GM21515 (cell line): ENCODE measurements at regions not wholly inside any gene's neighbourhood (a gene's known extent, or its start where the extent isn't known, plus 50 kb on each side); places are given as distances from the start of the nearest gene placed in this dataset.
"Not testable (repeated sequence)": the region's sequence is repeated elsewhere in the genome, so short reads cannot be mapped to it uniquely, and the experiment has no call there.

Experiments
- ATAC-seq: cut with Tn5 transposase; IDR thresholded peaks from one replicate; pipeline ENCODE4 v1.9.1; 2021; ENCODE audit not compliant: unreplicated experiment

DNA sequence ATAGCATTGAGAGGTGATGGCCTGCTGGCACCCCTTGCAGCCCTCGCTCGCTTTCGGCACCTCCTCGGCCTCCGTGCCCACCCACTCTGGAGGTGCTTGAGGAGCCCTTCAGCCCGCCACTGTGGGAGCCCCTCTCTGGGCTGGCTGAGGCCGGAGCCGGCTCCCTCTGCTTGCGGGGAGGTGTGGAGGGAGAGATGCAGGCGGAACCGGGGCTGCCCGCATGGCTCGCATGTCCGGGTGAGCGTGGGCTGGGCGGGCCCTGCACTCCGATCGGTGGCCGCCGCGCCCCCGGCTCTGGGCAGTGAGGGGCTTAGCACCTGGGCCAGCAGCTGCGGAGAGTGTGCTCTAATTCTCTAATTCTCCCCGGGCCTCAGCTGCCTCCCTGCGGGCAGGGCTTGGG, 101.1 kb downstream of the KIF4B start:
- no peak for ATAC-seq

DNA sequence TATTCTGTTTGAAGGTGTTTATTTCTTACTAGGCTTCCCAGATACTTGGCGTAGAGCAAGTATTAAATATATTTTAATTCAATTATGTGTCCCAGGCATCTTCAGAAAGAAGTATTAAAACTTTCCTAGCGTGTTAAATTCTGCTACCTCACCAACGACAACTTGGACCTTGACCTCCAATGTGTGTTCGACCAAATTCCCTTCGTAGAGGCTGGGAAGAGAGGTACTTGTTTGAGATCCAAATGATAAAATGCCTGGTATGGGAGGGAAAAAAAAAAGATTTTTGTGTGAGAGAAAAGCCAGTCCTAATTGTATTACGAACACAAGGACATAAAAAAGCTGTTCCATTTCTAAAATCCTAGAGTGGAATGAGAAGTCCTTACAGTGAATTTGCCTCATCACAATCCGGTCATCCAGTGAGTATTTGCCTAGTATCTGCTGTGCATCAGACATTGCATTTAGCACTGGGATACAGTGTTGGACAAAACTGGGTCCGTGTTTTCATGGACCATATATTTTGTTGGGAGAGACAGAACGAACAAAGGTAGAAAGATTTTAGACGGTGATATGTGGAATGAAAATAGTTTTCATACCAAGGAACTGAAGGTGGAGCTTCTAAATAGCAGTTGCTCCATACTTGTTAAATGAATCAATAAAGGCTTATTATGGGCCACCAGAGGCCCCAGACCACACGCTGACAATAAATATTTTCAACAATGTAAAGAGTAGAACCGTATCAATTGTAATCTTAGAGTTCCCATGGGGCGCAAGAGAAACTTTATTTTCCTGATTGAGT, 103.1 kb downstream of the KIF4B start:
- ATAC-seq = no peak

GRCh38 chr5:155125551-155126095, 112.1 kb downstream of the KIF4B start:
- no peak for ATAC-seq

- no peak for ATAC-seq
Observed at GRCh38 chr5:155126573-155126972, 113.0 kb downstream of the KIF4B start.

DNA sequence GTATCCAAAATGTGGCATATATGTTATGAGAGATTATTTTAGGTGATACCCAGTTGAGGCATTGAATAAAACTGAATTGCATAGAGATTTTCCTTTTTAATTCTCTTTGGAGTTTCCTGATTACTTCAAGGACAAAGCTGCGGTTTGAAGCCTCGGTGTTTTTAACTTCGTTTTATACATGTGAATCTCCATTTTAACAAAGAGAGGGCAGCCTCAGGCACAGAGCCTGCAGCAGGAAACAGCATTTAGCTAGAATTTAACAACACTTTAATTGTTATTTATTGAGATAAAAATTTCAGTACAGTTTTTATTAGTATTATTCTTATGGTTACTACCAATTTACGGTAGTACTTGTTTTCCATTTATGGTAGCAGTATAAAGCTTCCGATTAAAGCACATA, 114.0 kb downstream of the KIF4B start:
- no peak for ATAC-seq

DNA sequence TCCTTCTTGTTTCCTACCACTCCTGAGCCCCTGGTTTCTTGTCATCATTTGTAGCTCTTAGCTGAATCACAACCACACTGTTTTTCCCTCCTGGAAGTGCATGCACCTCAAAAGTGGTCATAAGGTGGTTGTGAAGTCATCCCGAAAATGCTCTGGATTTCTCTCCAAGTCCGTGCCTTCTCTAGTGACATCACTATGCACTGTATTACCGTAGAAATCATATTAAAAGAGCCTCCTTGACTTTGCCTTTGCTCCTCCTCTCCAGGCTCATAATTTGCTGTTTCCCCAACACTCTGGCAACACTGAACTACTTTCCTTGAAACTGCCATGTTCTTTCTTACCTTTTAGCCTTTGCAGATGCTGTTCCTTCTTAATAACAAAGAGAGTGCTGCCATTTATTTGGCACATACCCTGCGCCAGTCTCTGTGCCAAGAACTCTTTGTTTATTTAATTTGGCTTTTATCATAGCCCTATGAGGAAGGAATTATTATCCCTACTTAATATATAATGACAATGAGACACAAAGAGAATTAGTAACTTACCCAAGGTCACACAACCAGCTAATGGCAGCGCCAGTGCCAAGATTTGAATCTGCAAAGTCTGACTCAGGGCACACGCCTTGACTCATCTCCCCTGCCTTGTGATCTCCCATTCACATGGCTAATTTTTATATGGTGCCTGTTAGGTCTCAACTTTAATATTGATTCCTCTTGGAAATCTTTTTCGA, 115.4 kb downstream of the KIF4B start:
- ATAC-seq = no peak

- ATAC-seq = no peak
Observed at GRCh38 chr5:155129513-155129880, 115.9 kb downstream of the KIF4B start.

- no peak for ATAC-seq
Observed at GRCh38 chr5:155134130-155134529, 120.6 kb downstream of the KIF4B start.

DNA sequence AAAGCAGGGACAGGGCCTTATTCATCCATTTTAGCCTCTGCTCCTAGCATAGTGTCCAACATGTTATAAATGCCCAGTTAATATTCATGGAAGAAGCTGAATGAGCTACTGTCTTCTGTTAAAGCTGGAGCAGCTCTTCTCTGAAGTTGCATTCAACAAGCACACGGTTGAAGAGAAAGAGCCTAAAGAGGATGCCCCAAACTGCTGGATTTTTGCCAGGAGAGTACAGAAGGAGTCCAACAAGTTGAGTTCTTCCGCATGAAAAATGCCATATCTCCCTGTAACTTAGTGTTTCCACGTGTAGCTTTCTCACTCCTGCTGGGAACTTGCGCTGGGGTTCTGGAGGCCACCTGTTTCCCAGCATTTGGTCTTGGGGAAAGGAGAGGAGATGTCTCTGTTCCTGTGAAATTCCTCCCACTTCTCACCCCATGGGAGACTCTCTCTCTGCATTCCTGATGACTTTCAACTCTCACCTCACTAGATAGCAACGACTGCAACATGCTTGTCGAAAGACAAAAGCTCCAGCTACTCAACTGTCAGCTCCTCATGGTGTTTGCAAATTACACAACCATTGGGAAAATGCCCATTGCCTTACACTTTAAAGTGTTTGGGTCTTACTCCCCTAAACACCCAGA, 122.8 kb downstream of the KIF4B start:
- no peak for ATAC-seq

- no peak for ATAC-seq
Observed at GRCh38 chr5:155137683-155138082, 124.1 kb downstream of the KIF4B start.

DNA sequence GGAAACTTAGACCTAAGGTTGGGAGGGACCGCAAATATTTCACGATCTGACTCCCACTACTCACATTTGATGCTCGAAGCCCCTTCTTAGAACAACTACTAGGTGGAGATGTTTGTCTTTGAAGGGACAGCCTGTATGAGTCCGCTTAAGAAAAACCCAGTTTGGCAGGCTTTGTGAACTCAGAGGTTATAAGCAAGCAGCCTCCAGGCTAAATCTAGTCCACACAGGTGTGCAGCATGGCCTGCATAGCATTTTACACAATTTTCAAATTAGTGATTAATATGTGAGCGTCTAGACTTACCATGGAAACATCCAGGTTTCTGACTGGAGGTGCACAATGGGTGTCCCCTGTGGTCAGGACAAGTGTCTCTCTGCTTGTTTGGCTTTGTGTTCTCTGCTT, 127.1 kb downstream of the KIF4B start:
- ATAC-seq = no peak

GRCh38 chr5:155144956-155145355, 131.4 kb downstream of the KIF4B start:
- ATAC-seq = no peak

GRCh38 chr5:155147222-155147621, 133.7 kb downstream of the KIF4B start:
- ATAC-seq = no peak

- no peak for ATAC-seq
Observed at GRCh38 chr5:155148694-155149093, 135.1 kb downstream of the KIF4B start.

DNA sequence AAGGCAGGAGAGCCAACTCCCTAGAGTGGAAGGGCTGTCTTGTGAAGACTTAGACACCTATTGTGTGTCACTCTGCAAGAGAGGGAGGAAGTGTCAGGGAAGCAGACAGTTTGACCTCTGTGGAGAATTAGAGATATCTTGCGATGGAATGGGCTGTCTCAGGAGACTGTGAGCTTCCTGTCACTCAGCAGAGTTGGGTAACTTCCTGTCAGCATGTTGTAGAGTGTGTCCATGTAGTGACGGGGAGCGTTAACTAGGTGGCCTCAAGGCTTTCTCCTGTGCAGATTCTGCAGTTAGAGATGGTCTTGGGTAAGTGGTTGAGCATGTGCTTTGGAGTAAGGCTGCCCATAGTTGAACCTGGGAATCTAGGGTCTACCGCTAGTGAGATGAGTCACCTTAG, 136.5 kb downstream of the KIF4B start:
- no peak for ATAC-seq

- ATAC-seq = no peak
Observed at GRCh38 chr5:155154973-155155372, 141.4 kb downstream of the KIF4B start.

GRCh38 chr5:155163084-155163483, 149.5 kb downstream of the KIF4B start:
- ATAC-seq = not testable (repeated sequence)

DNA sequence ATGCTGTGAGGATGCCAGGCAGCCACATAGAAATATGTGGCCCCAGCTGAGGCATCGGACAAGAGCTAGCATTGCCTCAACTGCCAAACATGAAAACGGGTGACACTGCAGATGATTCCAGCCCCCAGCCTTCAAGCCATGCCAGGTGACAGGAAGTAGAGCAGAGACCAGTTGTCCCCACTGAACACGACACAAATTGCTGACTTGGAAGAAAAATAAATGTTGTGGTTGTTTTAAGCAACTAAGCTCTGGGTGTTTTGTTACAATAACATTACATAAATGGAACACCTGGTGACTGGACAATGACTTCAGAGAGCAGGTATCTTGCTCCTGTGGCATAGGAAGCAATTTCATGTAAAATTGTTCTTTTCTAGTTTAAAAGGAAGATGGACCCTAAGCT, 154.2 kb downstream of the KIF4B start:
- no peak for ATAC-seq

GRCh38 chr5:155181542-155181941, 168.0 kb downstream of the KIF4B start:
- no peak for ATAC-seq

DNA sequence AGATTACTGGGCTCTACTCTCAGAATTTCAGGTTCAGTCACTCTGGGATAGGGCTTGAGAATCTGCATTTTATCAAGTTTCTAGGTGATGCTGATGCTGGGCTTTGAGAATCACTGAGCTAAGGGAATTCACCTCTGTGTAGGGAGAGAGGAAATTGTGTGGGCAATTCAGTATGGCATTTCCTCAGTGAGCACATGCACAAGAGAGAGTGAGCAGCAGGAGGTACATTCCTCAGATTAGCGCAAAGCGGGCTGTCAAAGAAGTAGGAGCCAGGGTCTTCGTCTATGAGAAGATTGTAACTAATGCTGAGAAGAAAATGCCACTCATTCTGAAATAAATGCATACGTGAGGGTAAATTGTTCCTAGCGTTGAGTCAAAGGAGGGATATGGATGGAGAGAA, 175.9 kb downstream of the KIF4B start:
- no peak for ATAC-seq

- no peak for ATAC-seq
Observed at GRCh38 chr5:155189981-155190380, 176.4 kb downstream of the KIF4B start.

GRCh38 chr5:155193029-155193428, 179.5 kb downstream of the KIF4B start:
- no peak for ATAC-seq
